Keratinocyte (primary cell): ENCODE measurements at regions not wholly inside any gene's neighbourhood (a gene's known extent, or its start where the extent isn't known, plus 50 kb on each side); places are given as distances from the start of the nearest gene placed in this dataset.

Source experiments
- DNase-seq: peaks from one replicate; pipeline ENCODE4 v3.0.0-alpha.2; 2011; ENCODE audit warnings: low read depth, missing footprints, low spot score
- FAIRE-seq: peaks from 2 replicates; lab custom pipeline; 2011; peaks lifted over from hg19 to GRCh38; lab: Jason Lieb, UNC
- H2AFZ ChIP-seq: 2 replicates; pipeline ENCODE4 v1.6.0; 2012; ENCODE audit warnings: low read length, control low read depth, inconsistent platforms; ENCODE audit not compliant: control insufficient read depth
- H3K27ac ChIP-seq: 2 replicates; pipeline ENCODE4 v1.5.1; 2011; ENCODE audit warnings: low read length; ENCODE audit not compliant: control insufficient read depth, insufficient read depth
- H3K27me3 ChIP-seq: 3 replicates; pipeline ENCODE4 v1.6.0; 2011; ENCODE audit warnings: low read length; ENCODE audit not compliant: control insufficient read depth, insufficient read depth; ENCODE audit errors: extremely low read depth
- H3K36me3 ChIP-seq, 2 experiments: 2 replicates in 1 of 2; 3 replicates in 1 of 2; pipeline ENCODE4 v1.5.1; 2011; ENCODE audit warnings: low read length in 2 of 2, mild to moderate bottlenecking in 1 of 2; ENCODE audit not compliant: control insufficient read depth in 2 of 2, insufficient read depth in 2 of 2; ENCODE audit errors: extremely low read depth in 1 of 2
- H3K4me1 ChIP-seq: 3 replicates; pipeline ENCODE4 v1.5.1; 2011; ENCODE audit warnings: low read length; ENCODE audit not compliant: control insufficient read depth, insufficient read depth; ENCODE audit errors: extremely low read depth
- H3K4me2 ChIP-seq: 3 replicates; pipeline ENCODE4 v1.6.0; 2011; ENCODE audit warnings: low read depth, low read length; ENCODE audit not compliant: control insufficient read depth, insufficient read depth; ENCODE audit errors: extremely low read depth
- H3K4me3 ChIP-seq, 3 experiments: fragments of 200-600 bp in 1 of 3; sonication (generic) in 1 of 3; 2 replicates in 2 of 3; 3 replicates in 1 of 3; pipeline ENCODE4 v1.5.1; 2011 to 2016; ENCODE audit warnings: low read length in 3 of 3, mild to moderate bottlenecking in 3 of 3, control low read depth in 2 of 3, inconsistent platforms in 1 of 3, low read depth in 1 of 3, mixed read lengths in 1 of 3, mixed run types in 1 of 3, moderate library complexity in 1 of 3; ENCODE audit not compliant: control insufficient read depth in 2 of 3, insufficient read depth in 2 of 3; ENCODE audit errors: extremely low read depth in 1 of 3
- H3K79me2 ChIP-seq: 2 replicates; pipeline ENCODE4 v1.6.0; 2012; ENCODE audit warnings: low read length; ENCODE audit not compliant: control insufficient read depth, insufficient read depth
- H3K9ac ChIP-seq: 3 replicates; pipeline ENCODE4 v1.6.0; 2011; ENCODE audit warnings: low read length; ENCODE audit not compliant: control insufficient read depth, insufficient read depth; ENCODE audit errors: extremely low read depth
- H3K9me1 ChIP-seq: 3 replicates; pipeline ENCODE4 v1.6.0; 2011; ENCODE audit warnings: low read length; ENCODE audit not compliant: control insufficient read depth, insufficient read depth; ENCODE audit errors: extremely low read depth
- H3K9me3 ChIP-seq: 2 replicates; pipeline ENCODE4 v1.5.1; 2012; ENCODE audit warnings: low read depth, low read length; ENCODE audit not compliant: control insufficient read depth
- H4K20me1 ChIP-seq: 3 replicates; pipeline ENCODE4 v1.6.0; 2011; ENCODE audit warnings: low read length; ENCODE audit not compliant: control insufficient read depth, insufficient read depth; ENCODE audit errors: extremely low read depth
- CTCF ChIP-seq, 3 experiments: IDR thresholded peaks in 1 of 3; conservative IDR thresholded peaks in 1 of 3; optimal IDR thresholded peaks in 1 of 3; 2 replicates in 2 of 3; 3 replicates in 1 of 3; pipeline versions ENCODE3 to v1.5.1; 2011; ENCODE audit warnings: low read length in 3 of 3, mild to moderate bottlenecking in 3 of 3, moderate library complexity in 2 of 3, control low read depth in 1 of 3, inconsistent platforms in 1 of 3; ENCODE audit not compliant: insufficient read depth in 2 of 3; ENCODE audit errors: extremely low read depth in 1 of 3
- EZH2 ChIP-seq: IDR thresholded peaks from one replicate; pipeline ENCODE4 v1.6.1; 2012; ENCODE audit warnings: inconsistent platforms, mild to moderate bottlenecking, low read length, moderate library complexity
- dilution Hi-C: fragments of 300-500 bp; cut with MboI; formaldehyde crosslinking; loops from one replicate; pipeline ENCODE4 v1.7.0; 2020; ENCODE audit warnings: low sequenced_read_pairs; ENCODE audit not compliant: extremely low pct_ligation_motif_present

GRCh38 chr4:108488865-108489264, 131.5 kb upstream of the RPL34 start:
- no peak overlapping the region for H3K27ac ChIP-seq
- H3K9me1 ChIP-seq, result no peaks in the 10 kb centered on the region
- H2AFZ ChIP-seq, result no peak overlapping the region
- H3K36me3 ChIP-seq, result no peaks in the 10 kb centered on the region
- no peak overlapping the region for H3K4me3 ChIP-seq
- dilution Hi-C loops, result no loop called here
- no peak overlapping the region for H3K4me2 ChIP-seq
- FAIRE-seq (no peak), DNase-seq (no peak)
- no peak overlapping the region for H3K9ac ChIP-seq
- TF ChIP-seq CTCF (optimal IDR thresholded peaks at IDR 0.05 in 1 of 3, IDR thresholded peaks at IDR 0.05 in 1 of 3, conservative IDR thresholded peaks at IDR 0.05 in 1 of 3; ENCODE audit: extremely low read depth in 1 of 3, insufficient read depth in 2 of 3, low read length in 3 of 3) (no peak), EZH2 (no peak)
- no peaks in the 10 kb centered on the region for H3K27me3 ChIP-seq
- no peaks in the 10 kb centered on the region for H3K4me1 ChIP-seq
- H3K79me2 ChIP-seq, result no peaks in the 10 kb centered on the region
- no peaks in the 10 kb centered on the region for H3K9me3 ChIP-seq
- no peaks in the 10 kb centered on the region for H4K20me1 ChIP-seq

- dilution Hi-C loops, result no loop called here
- H3K27ac ChIP-seq, result no peak overlapping the region
- H3K4me3 ChIP-seq, result no peak overlapping the region
- no peak for FAIRE-seq
- no peak overlapping the region for H3K4me2 ChIP-seq
- no peaks in the 10 kb centered on the region for H4K20me1 ChIP-seq
- TF ChIP-seq CTCF (optimal IDR thresholded peaks at IDR 0.05 in 1 of 3, IDR thresholded peaks at IDR 0.05 in 1 of 3, conservative IDR thresholded peaks at IDR 0.05 in 1 of 3; ENCODE audit: extremely low read depth in 1 of 3, insufficient read depth in 2 of 3, low read length in 3 of 3), result no peak
- TF ChIP-seq EZH2, result no peak
- no peaks in the 10 kb centered on the region for H3K79me2 ChIP-seq
- H3K9me3 ChIP-seq, result no peaks in the 10 kb centered on the region
- no peak overlapping the region for H2AFZ ChIP-seq
- H3K27me3 ChIP-seq, result no peaks in the 10 kb centered on the region
- no peaks in the 10 kb centered on the region for H3K9me1 ChIP-seq
- H3K36me3 ChIP-seq, result no peaks in the 10 kb centered on the region
- no peaks in the 10 kb centered on the region for H3K4me1 ChIP-seq
- H3K9ac ChIP-seq, result no peak overlapping the region
- DNase-seq, result no peak
These were observed 134.3 kb upstream of the RPL34 start for GRCh38 chr4:108486046-108486445.
